ENCODE measurements at regions not wholly inside any gene's neighbourhood (a gene's known extent, or its start where the extent isn't known, plus 50 kb on each side); places are given as distances from the start of the nearest gene placed in this dataset.

DNA sequence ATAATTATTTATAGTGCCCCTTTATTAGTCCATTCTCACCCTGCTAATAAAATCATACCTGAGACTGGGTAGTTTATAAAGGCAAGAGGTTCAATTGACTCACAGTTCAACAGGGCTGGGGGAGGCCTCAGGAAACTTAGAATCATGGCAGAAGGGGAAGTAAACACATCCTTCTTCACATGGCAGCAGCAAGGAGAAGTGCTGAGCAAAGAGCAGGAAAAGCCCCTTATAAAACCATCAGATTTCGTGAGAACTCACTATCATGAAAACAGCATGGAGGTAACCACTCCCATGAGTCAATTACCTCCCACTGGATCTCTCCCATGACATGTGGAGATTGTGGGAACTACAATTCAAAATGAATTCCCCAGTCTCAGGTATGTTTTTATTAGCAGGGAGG lies 89.9 kb upstream of the STARD13 start:
- DNase-seq (ENCODE audit: low read depth, low spot score) (no peak), ATAC-seq (no peak)
- Histone ChIP-seq H3K4me1 (ENCODE audit: control insufficient read depth, insufficient read depth, low read length) (no peaks in the 10 kb centered on the region), H3K27ac (ENCODE audit: low read length) (no peak overlapping the region), H3K36me3 (ENCODE audit: control insufficient read depth, insufficient read depth, low read length) (no peaks in the 10 kb centered on the region), H3K27me3 (ENCODE audit: control insufficient read depth, insufficient read depth, low read length) (no peaks in the 10 kb centered on the region), H3K4me3 (ENCODE audit: low read depth in 2 of 2, low read length in 2 of 2) (no peak overlapping the region), H3K9me3 (ENCODE audit: control insufficient read depth, insufficient read depth, low read depth, low read length) (no peaks in the 10 kb centered on the region)
- ChIA-PET CTCF (no interaction called here), POLR2A (no interaction called here)
- in situ Hi-C loops (cut with HindIII; ENCODE audit: low pct_unique_long_range_greater_than_20kb, low sequenced_read_pairs) (no loop called here), intact Hi-C loops (cut with micrococcal nuclease; ENCODE audit: unreplicated experiment) (no loop called here)
- TF ChIP-seq, protein P1, sequence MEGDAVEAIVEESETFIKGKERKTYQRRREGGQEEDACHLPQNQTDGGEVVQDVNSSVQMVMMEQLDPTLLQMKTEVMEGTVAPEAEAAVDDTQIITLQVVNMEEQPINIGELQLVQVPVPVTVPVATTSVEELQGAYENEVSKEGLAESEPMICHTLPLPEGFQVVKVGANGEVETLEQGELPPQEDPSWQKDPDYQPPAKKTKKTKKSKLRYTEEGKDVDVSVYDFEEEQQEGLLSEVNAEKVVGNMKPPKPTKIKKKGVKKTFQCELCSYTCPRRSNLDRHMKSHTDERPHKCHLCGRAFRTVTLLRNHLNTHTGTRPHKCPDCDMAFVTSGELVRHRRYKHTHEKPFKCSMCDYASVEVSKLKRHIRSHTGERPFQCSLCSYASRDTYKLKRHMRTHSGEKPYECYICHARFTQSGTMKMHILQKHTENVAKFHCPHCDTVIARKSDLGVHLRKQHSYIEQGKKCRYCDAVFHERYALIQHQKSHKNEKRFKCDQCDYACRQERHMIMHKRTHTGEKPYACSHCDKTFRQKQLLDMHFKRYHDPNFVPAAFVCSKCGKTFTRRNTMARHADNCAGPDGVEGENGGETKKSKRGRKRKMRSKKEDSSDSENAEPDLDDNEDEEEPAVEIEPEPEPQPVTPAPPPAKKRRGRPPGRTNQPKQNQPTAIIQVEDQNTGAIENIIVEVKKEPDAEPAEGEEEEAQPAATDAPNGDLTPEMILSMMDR (IDR thresholded peaks at IDR 0.05), result no peak
- TF ChIP-seq POLR2AphosphoS5 (IDR thresholded peaks at IDR 0.05; ENCODE audit: low read depth, low read length), result no peak
- no peak for TF ChIP-seq SIN3A (IDR thresholded peaks at IDR 0.05; ENCODE audit: borderline replicate concordance, insufficient read depth, low read depth, low read length)
- TF ChIP-seq TCF7L2 (IDR thresholded peaks at IDR 0.05; ENCODE audit: low read depth, low read length), result no peak
- TF ChIP-seq, protein P2, sequence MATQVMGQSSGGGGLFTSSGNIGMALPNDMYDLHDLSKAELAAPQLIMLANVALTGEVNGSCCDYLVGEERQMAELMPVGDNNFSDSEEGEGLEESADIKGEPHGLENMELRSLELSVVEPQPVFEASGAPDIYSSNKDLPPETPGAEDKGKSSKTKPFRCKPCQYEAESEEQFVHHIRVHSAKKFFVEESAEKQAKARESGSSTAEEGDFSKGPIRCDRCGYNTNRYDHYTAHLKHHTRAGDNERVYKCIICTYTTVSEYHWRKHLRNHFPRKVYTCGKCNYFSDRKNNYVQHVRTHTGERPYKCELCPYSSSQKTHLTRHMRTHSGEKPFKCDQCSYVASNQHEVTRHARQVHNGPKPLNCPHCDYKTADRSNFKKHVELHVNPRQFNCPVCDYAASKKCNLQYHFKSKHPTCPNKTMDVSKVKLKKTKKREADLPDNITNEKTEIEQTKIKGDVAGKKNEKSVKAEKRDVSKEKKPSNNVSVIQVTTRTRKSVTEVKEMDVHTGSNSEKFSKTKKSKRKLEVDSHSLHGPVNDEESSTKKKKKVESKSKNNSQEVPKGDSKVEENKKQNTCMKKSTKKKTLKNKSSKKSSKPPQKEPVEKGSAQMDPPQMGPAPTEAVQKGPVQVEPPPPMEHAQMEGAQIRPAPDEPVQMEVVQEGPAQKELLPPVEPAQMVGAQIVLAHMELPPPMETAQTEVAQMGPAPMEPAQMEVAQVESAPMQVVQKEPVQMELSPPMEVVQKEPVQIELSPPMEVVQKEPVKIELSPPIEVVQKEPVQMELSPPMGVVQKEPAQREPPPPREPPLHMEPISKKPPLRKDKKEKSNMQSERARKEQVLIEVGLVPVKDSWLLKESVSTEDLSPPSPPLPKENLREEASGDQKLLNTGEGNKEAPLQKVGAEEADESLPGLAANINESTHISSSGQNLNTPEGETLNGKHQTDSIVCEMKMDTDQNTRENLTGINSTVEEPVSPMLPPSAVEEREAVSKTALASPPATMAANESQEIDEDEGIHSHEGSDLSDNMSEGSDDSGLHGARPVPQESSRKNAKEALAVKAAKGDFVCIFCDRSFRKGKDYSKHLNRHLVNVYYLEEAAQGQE (IDR thresholded peaks at IDR 0.05; ENCODE audit: insufficient read depth in 1 of 2, low read depth in 2 of 2, low read length in 1 of 2), result no peak
- BruUV-seq (replicated peaks), result no TSS peak

DNA sequence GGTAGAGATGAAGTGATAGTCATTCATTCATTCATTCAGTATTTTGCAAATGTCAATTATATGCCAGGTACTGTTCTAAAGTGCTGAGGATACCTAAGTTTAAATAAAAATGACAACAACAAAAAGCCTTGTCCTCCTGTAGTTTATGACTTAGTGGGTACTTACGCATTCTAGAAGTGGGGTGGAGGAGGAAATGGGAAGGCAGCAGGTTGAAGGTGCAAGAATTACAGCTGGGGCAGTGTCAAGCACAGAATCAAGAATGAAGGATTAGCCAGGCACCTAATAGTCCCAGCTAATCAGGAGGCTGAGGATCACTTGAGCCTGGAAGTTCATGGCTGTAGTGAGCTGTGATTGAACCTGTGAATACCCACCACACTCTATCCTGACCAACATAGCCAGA lies 90.7 kb upstream of the STARD13 start:
- DNase-seq (ENCODE audit: low read depth, low spot score) (no peak), ATAC-seq (no peak)
- no peaks in the 10 kb centered on the region for H3K27me3 ChIP-seq (ENCODE audit: control insufficient read depth, insufficient read depth, low read length)
- no peaks in the 10 kb centered on the region for H3K9me3 ChIP-seq (ENCODE audit: control insufficient read depth, insufficient read depth, low read depth, low read length)
- no peaks in the 10 kb centered on the region for H3K36me3 ChIP-seq (ENCODE audit: control insufficient read depth, insufficient read depth, low read length)
- in situ Hi-C loops (cut with HindIII; ENCODE audit: low pct_unique_long_range_greater_than_20kb, low sequenced_read_pairs) (no loop called here), intact Hi-C loops (cut with micrococcal nuclease; ENCODE audit: unreplicated experiment) (no loop called here)
- no peak for TF ChIP-seq POLR2AphosphoS5 (IDR thresholded peaks at IDR 0.05; ENCODE audit: low read depth, low read length)
- TF ChIP-seq, protein P2 (IDR thresholded peaks at IDR 0.05; ENCODE audit: insufficient read depth in 1 of 2, low read depth in 2 of 2, low read length in 1 of 2), result no peak
- no peak for TF ChIP-seq SIN3A (IDR thresholded peaks at IDR 0.05; ENCODE audit: borderline replicate concordance, insufficient read depth, low read depth, low read length)
- no peak for TF ChIP-seq TCF7L2 (IDR thresholded peaks at IDR 0.05; ENCODE audit: low read depth, low read length)
- TF ChIP-seq, protein P1 (IDR thresholded peaks at IDR 0.05), result no peak
- BruUV-seq (replicated peaks), result no TSS peak
- CTCF ChIA-PET, result no interaction called here
- no peak overlapping the region for H3K4me3 ChIP-seq (ENCODE audit: low read depth in 2 of 2, low read length in 2 of 2)
- H3K4me1 ChIP-seq (ENCODE audit: control insufficient read depth, insufficient read depth, low read length), result no peaks in the 10 kb centered on the region
- POLR2A ChIA-PET, result no interaction called here
- no peak overlapping the region for H3K27ac ChIP-seq (ENCODE audit: low read length)

All from Panc1 (cell line).